ENCODE measurements at regions not wholly inside any gene's neighbourhood (a gene's known extent, or its start where the extent isn't known, plus 50 kb on each side); places are given as distances from the start of the nearest gene placed in this dataset.

DNA sequence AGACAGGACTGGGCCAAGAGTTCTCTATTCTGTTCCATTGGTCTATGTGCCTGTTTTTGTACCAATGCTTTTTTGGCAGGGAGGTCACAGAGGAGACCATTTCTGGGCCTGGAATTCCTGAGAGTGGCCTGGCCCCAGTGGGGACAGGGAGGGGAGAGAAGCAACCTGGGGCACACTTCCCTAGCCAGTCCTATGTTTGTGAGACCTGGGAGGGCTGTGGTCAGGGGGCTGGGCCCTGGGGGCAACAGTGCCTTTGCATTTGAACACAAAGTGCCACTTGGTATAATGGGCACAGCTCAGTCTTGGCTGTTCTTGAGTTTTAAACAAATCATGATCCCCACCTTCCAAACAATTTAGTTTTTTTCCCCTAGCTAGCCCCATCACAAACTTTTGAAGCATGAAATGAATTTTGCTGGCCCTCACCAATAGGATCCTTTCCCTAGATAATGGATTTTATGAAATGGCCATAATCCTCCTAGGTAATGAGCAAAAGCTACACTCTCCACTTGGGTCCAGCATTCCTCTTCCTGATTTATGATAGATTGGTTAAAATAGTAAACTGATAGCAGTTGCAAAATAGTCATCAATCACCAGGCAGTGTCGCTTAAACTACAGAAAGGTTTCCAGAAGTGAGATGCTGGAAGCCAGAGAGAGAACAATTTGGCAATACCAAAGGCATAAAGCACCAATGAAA lies 133.5 kb downstream of the GLI2 start:
- DNase-seq (ENCODE audit: low read depth, low spot score) (no peak), ATAC-seq (no peak)
- no peaks in the 10 kb centered on the region; the same call in 1 of the 2 replicates for H3K27me3 ChIP-seq (ENCODE audit: insufficient read depth, low read length)
- H3K9me2 ChIP-seq (ENCODE audit: insufficient read depth) = no peaks in the 10 kb centered on the region
- POLR2A ChIA-PET = no interaction called here
- BruUV-seq (replicated peaks) = no TSS peak
- CTCF ChIA-PET = no interaction called here
- no peaks in the 10 kb centered on the region for H3K36me3 ChIP-seq (ENCODE audit: control insufficient read depth in 1 of 2, insufficient read depth in 2 of 2, low read length in 2 of 2)
- no peaks in the 10 kb centered on the region for H3K79me2 ChIP-seq (ENCODE audit: insufficient read depth, low read length)
- RAD21 ChIA-PET (ENCODE audit: low non-redundant PET in 1 of 2, low total read pairs in 2 of 2, uncharacterized antibody in 2 of 2, unreplicated experiment in 2 of 2) = no interaction called here
- TF ChIP-seq, protein P1, sequence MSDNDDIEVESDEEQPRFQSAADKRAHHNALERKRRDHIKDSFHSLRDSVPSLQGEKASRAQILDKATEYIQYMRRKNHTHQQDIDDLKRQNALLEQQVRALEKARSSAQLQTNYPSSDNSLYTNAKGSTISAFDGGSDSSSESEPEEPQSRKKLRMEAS (IDR thresholded peaks at IDR 0.05) = no peak
- no peak for TF ChIP-seq FOSL1 (IDR thresholded peaks at IDR 0.05; ENCODE audit: low read depth)
- TF ChIP-seq SP1 (IDR thresholded peaks at IDR 0.05; ENCODE audit: low read depth) = no peak
- TF ChIP-seq EZH2 (IDR thresholded peaks at IDR 0.05) = no peak
- no peak overlapping the region for H2AFZ ChIP-seq (ENCODE audit: low read depth, low read length, poor library complexity, severe bottlenecking)
- H3K9me3 ChIP-seq (ENCODE audit: control insufficient read depth in 1 of 2, insufficient read depth in 1 of 2, low read depth in 1 of 2, low read length in 2 of 2) = no peaks in the 10 kb centered on the region
- H3K27ac ChIP-seq (ENCODE audit: low read depth, low read length) = no peak overlapping the region
- peaks cover 4 to 18% of the 10 kb centered on the region in 2 experiments; a peak in 3 of 4 replicates for H3K4me1 ChIP-seq (ENCODE audit: control insufficient read depth in 1 of 2, insufficient read depth in 2 of 2, low read length in 2 of 2)
- no peak overlapping the region for H3K4me2 ChIP-seq (ENCODE audit: low read length)
- intact Hi-C loops (cut with micrococcal nuclease) = no loop called here
- no peaks in the 10 kb centered on the region for H4K20me1 ChIP-seq (ENCODE audit: insufficient read depth)
- H3K9ac ChIP-seq (ENCODE audit: low read length) = no peak overlapping the region
- no peak overlapping the region for H3K4me3 ChIP-seq (replicated peaks in 1 of 2; ENCODE audit: low read depth in 1 of 2, low read length in 2 of 2)

DNA sequence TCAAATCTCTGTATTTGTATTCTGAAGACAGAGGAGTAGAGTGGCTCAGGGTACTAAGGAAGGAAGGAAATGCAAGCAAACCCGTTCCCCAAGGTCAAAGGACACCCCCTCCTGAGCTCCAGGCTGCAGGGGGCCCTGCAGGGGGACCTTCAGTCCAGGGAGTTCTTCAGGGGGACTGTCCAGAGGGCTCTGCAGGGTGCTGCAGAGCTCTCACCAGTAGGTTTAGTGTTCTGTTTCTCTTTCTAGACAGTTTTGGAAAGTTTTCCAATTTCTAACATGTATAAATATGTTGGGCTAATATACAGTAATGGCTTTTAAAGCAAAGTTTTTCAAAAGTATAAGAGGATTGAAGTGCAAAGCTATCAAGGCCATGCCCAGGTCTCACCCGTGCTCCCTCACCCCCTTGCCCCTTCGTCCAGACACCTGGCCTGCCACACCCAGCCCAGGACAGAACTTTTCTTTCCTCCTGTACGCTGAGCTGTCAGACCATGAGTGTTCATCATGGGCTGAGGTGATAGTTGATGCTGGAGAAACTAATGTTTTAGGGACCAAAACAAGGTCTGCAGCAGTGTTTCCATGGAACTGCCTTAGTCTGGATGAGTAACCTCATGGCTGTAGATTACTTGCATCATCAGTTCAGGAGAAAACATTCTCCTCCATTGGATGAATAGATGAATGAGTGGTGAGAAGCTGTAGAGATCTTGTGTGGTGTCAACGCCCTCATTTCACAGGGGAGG lies 134.2 kb downstream of the GLI2 start:
- no peak overlapping the region for H2AFZ ChIP-seq (ENCODE audit: low read depth, low read length, poor library complexity, severe bottlenecking)

More for the DNA sequence above, 134.2 kb downstream of the GLI2 start:
- no peaks in the 10 kb centered on the region for H3K36me3 ChIP-seq (ENCODE audit: control insufficient read depth in 1 of 2, insufficient read depth in 2 of 2, low read length in 2 of 2)
- H4K20me1 ChIP-seq (ENCODE audit: insufficient read depth) = no peaks in the 10 kb centered on the region
- no peaks in the 10 kb centered on the region; the same call in 1 of the 2 replicates for H3K27me3 ChIP-seq (ENCODE audit: insufficient read depth, low read length)
- peaks cover 3 to 11% of the 10 kb centered on the region in 2 experiments; a peak in 3 of 4 replicates for H3K4me1 ChIP-seq (ENCODE audit: control insufficient read depth in 1 of 2, insufficient read depth in 2 of 2, low read length in 2 of 2)
- RAD21 ChIA-PET (ENCODE audit: low non-redundant PET in 1 of 2, low total read pairs in 2 of 2, uncharacterized antibody in 2 of 2, unreplicated experiment in 2 of 2) = no interaction called here
- H3K27ac ChIP-seq (ENCODE audit: low read depth, low read length) = no peak overlapping the region
- ATAC-seq = no peak
- no peaks in the 10 kb centered on the region for H3K79me2 ChIP-seq (ENCODE audit: insufficient read depth, low read length)
- H3K9me2 ChIP-seq (ENCODE audit: insufficient read depth) = no peaks in the 10 kb centered on the region
- H3K9ac ChIP-seq (ENCODE audit: low read length) = no peak overlapping the region
- DNase-seq (ENCODE audit: low read depth, low spot score) = no peak
- POLR2A ChIA-PET = no interaction called here
- no peak for TF ChIP-seq RAD21 (IDR thresholded peaks at IDR 0.05; ENCODE audit: low read depth)
- no peak for TF ChIP-seq ZNF274 (IDR thresholded peaks at IDR 0.05; ENCODE audit: low read depth, low read length)
- TF ChIP-seq, protein P2, sequence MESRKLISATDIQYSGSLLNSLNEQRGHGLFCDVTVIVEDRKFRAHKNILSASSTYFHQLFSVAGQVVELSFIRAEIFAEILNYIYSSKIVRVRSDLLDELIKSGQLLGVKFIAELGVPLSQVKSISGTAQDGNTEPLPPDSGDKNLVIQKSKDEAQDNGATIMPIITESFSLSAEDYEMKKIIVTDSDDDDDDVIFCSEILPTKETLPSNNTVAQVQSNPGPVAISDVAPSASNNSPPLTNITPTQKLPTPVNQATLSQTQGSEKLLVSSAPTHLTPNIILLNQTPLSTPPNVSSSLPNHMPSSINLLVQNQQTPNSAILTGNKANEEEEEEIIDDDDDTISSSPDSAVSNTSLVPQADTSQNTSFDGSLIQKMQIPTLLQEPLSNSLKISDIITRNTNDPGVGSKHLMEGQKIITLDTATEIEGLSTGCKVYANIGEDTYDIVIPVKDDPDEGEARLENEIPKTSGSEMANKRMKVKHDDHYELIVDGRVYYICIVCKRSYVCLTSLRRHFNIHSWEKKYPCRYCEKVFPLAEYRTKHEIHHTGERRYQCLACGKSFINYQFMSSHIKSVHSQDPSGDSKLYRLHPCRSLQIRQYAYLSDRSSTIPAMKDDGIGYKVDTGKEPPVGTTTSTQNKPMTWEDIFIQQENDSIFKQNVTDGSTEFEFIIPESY (IDR thresholded peaks at IDR 0.05; ENCODE audit: extremely low read depth, insufficient replicate concordance, low read length) = no peak
- no peak for TF ChIP-seq ZFX (IDR thresholded peaks at IDR 0.05)
- no peak for TF ChIP-seq JUND (IDR thresholded peaks at IDR 0.05)
- TF ChIP-seq YY1 (IDR thresholded peaks at IDR 0.05; ENCODE audit: extremely low read depth, insufficient replicate concordance, low read depth, low read length) = no peak
- no peak for TF ChIP-seq SIN3A (IDR thresholded peaks at IDR 0.05; ENCODE audit: low read depth)
- no peak for TF ChIP-seq TCF7L2 (IDR thresholded peaks at IDR 0.05; ENCODE audit: borderline replicate concordance, extremely low read depth, insufficient read depth, insufficient read length)
- no peak for TF ChIP-seq CEBPB (IDR thresholded peaks at IDR 0.05; ENCODE audit: low read depth)
- no peak for TF ChIP-seq EZH2 (IDR thresholded peaks at IDR 0.05)
- TF ChIP-seq, protein P3, sequence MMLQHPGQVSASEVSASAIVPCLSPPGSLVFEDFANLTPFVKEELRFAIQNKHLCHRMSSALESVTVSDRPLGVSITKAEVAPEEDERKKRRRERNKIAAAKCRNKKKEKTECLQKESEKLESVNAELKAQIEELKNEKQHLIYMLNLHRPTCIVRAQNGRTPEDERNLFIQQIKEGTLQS (IDR thresholded peaks at IDR 0.05) = no peak
- TF ChIP-seq POLR2AphosphoS5 (IDR thresholded peaks at IDR 0.05; ENCODE audit: low read depth, low read length) = no peak
- TF ChIP-seq FOSL1 (IDR thresholded peaks at IDR 0.05; ENCODE audit: low read depth) = no peak
- TF ChIP-seq POLR2A (IDR thresholded peaks at IDR 0.05; ENCODE audit: borderline replicate concordance, extremely low read depth, insufficient read depth, insufficient read length) = no peak
- no peak for TF ChIP-seq EGR1 (IDR thresholded peaks at IDR 0.05; ENCODE audit: low read depth)
- TF ChIP-seq ELF1 (IDR thresholded peaks at IDR 0.05; ENCODE audit: borderline replicate concordance, low read depth) = no peak
- intact Hi-C loops (cut with micrococcal nuclease) = no loop called here
- CTCF ChIA-PET = no interaction called here
- H3K4me3 ChIP-seq (replicated peaks in 1 of 2; ENCODE audit: low read depth in 1 of 2, low read length in 2 of 2) = no peak overlapping the region
- BruUV-seq (replicated peaks) = no TSS peak
- no peaks in the 10 kb centered on the region for H3K9me3 ChIP-seq (ENCODE audit: control insufficient read depth in 1 of 2, insufficient read depth in 1 of 2, low read depth in 1 of 2, low read length in 2 of 2)
- no peak overlapping the region for H3K4me2 ChIP-seq (ENCODE audit: low read length)
